ENCODE measurements at regions not wholly inside any gene's neighbourhood (a gene's known extent, or its start where the extent isn't known, plus 50 kb on each side); places are given as distances from the start of the nearest gene placed in this dataset.

GRCh38 chr7:86950944-86951343 lies 108.5 kb downstream of the ELAPOR2 start:
- Histone ChIP-seq H3K27ac (no peak overlapping the region), H3K4me1 (no peaks in the 10 kb centered on the region), H3K9me3 (no peaks in the 10 kb centered on the region), H3K36me3 (no peaks in the 10 kb centered on the region), H3K27me3 (no peaks in the 10 kb centered on the region), H3K4me3 (no peak overlapping the region)
- no peak for DNase-seq
- no peak for ATAC-seq
- in situ Hi-C loops (cut with MboI; ENCODE audit: low sequenced_read_pairs in 4 of 4), result no loop called here
- no peak for TF ChIP-seq CTCF (IDR thresholded peaks at IDR 0.05 in 4 of 5, conservative IDR thresholded peaks at IDR 0.05 in 1 of 5)
- no peak for TF ChIP-seq POLR2A (IDR thresholded peaks at IDR 0.05)
- intact Hi-C loops (cut with DNase I; ENCODE audit: low total_unique reads), result no loop called here

- Histone ChIP-seq H3K27ac (no peak overlapping the region), H3K9me3 (no peaks in the 10 kb centered on the region), H3K4me1 (no peaks in the 10 kb centered on the region), H3K4me3 (no peak overlapping the region), H3K36me3 (no peaks in the 10 kb centered on the region), H3K27me3 (no peaks in the 10 kb centered on the region)
- no peak for TF ChIP-seq POLR2A (IDR thresholded peaks at IDR 0.05)
- no peak for TF ChIP-seq CTCF (IDR thresholded peaks at IDR 0.05 in 4 of 5, conservative IDR thresholded peaks at IDR 0.05 in 1 of 5)
- intact Hi-C loops (cut with DNase I; ENCODE audit: low total_unique reads), result no loop called here
- in situ Hi-C loops (cut with MboI; ENCODE audit: low sequenced_read_pairs in 4 of 4), result no loop called here
- no peak for DNase-seq
- ATAC-seq, result no peak
These were observed 109.1 kb downstream of the ELAPOR2 start for GRCh38 chr7:86950360-86950759.

GRCh38 chr7:86949779-86950260 lies 109.6 kb downstream of the ELAPOR2 start:
- in situ Hi-C loops (cut with MboI; ENCODE audit: low sequenced_read_pairs in 4 of 4), result loop anchor here in 2 of 4 donors (25.0 kb wide), 2 partner anchors 287 to 462 kb away; no protein-coding TSS in a partner anchor
- Histone ChIP-seq H3K4me3 (no peak overlapping the region), H3K4me1 (no peaks in the 10 kb centered on the region), H3K27me3 (no peaks in the 10 kb centered on the region), H3K36me3 (no peaks in the 10 kb centered on the region), H3K27ac (no peak overlapping the region), H3K9me3 (no peaks in the 10 kb centered on the region)
- no peak for TF ChIP-seq CTCF (IDR thresholded peaks at IDR 0.05 in 4 of 5, conservative IDR thresholded peaks at IDR 0.05 in 1 of 5)
- no peak for TF ChIP-seq POLR2A (IDR thresholded peaks at IDR 0.05)
- intact Hi-C loops (cut with DNase I; ENCODE audit: low total_unique reads), result no loop called here
- no peak for ATAC-seq
- no peak for DNase-seq

- no peak for DNase-seq
- Histone ChIP-seq H3K4me1 (no peaks in the 10 kb centered on the region), H3K27me3 (no peaks in the 10 kb centered on the region), H3K36me3 (no peaks in the 10 kb centered on the region), H3K9me3 (no peaks in the 10 kb centered on the region), H3K27ac (no peak overlapping the region), H3K4me3 (no peak overlapping the region)
- in situ Hi-C loops (cut with MboI; ENCODE audit: low sequenced_read_pairs in 4 of 4), result loop anchor here in 2 of 4 donors (25.0 kb wide), 2 partner anchors 288 to 463 kb away; no protein-coding TSS in a partner anchor
- TF ChIP-seq CTCF (IDR thresholded peaks at IDR 0.05 in 4 of 5, conservative IDR thresholded peaks at IDR 0.05 in 1 of 5), result no peak
- TF ChIP-seq POLR2A (IDR thresholded peaks at IDR 0.05), result no peak
- no peak for ATAC-seq
- intact Hi-C loops (cut with DNase I; ENCODE audit: low total_unique reads), result no loop called here
These were observed 110.2 kb downstream of the ELAPOR2 start for GRCh38 chr7:86949052-86949778.
